GM18873 (cell line): ENCODE measurements at regions not wholly inside any gene's neighbourhood (a gene's known extent, or its start where the extent isn't known, plus 50 kb on each side); places are given as distances from the start of the nearest gene placed in this dataset.
"Not testable (repeated sequence)": the region's sequence is repeated elsewhere in the genome, so short reads cannot be mapped to it uniquely, and the experiment has no call there.

Experiments used
- ATAC-seq: cut with Tn5 transposase; IDR thresholded peaks from one replicate; pipeline ENCODE4 v1.9.1; 2021; ENCODE audit warnings: mild to moderate bottlenecking, moderate library complexity, moderate number of reproducible peaks; ENCODE audit not compliant: unreplicated experiment, low FRiP score

DNA sequence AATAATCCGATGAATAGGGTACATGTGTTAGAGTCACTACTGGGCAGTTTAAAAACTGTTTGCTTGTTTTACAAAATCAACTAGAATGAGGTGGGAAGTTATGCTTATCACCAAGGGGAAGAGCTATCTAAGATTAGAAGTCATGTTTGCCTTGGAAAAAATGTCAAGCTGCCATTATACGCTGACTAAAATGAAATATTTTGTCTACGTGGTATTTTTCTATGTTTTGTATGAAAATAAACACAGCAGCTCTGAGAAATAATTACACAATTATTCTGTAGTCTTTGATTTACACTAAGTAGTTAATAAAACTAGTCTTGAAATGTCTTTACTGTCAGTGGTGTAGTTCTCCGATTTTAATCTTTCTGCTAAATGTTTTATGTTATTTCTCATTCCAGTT, 241.9 kb upstream of the TARS1 start:
- ATAC-seq = no peak

DNA sequence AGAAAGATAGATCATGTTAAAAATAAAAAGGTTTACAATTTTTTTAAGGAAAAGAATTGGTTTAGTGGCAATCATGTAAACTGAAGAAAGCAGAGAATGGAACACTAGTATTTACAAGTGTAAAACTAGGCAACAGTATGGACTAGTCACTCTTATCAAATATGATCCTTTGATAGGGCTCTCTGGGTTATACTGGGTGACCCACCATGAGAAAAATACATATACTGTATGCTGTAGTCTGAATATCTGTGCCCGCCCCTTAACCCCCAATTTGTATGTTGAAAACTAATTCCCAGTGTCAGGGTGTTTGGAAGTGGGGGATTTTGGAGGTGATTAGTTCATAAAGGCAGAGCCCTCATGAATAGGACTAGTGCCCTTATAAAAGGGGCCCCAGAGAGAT, 236.8 kb upstream of the TARS1 start:
- ATAC-seq = no peak

GRCh38 chr5:33205079-33205478, 235.7 kb upstream of the TARS1 start:
- ATAC-seq = no peak

DNA sequence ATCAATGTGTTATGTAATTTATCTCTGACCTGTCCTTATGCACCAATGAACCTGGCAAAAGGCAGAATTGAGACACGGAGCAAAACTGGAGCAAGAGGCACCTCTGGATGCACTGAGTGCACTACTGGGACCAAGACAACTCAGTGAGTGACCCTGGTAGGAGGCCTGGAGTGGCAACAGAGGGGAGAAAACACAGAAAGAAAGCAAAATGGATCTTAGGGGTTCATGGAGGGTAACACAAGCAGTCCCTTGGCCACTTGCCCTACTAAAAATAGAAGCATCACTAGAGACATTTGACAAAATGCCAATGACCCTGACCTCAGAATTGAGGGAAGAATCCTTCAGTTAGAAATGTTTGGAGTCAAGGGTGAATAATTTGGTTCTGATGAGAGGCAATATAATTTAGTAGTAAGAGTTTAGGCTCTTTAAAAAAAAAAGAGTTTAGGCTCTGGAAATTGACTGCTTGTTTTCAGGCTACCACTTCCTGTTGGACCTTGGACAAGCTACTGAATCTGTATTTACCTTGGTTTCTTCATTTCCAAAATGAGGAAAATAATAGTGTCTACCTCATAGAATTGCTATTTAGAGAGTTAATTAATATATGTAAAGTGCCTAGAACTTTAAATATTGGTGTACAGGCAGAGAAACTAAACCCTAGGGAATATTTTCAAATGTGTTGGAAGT, 234.9 kb upstream of the TARS1 start:
- no peak for ATAC-seq

DNA sequence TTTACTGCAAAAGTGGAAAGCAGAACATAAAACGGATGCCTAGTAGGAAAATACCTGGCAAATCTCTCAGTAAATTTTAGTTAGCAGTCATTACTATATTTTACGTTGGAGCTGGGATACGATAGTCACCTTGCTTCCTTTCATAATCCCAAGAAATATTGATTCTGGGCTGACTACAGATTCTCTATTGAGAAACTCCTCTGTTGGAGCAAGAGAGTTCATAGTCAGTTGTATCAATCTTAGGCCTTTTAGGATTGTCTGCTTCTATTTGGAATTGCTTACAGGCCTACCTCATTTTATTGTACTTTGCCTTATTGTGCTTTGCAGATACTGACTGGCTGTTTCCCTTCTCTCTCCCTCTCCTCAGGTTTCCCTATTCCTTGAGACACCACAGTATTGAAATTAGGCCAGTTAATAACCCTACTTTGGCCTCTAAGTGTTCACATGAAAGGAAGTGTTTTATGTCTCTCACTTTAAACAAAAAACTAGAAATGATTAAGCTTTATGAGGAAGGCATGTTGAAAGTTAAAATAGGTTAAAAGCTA, 233.7 kb upstream of the TARS1 start:
- no peak for ATAC-seq

- ATAC-seq = no peak
Observed at GRCh38 chr5:33209252-33209651, 231.5 kb upstream of the TARS1 start.

GRCh38 chr5:33210221-33210620, 230.5 kb upstream of the TARS1 start:
- not testable (repeated sequence) for ATAC-seq

DNA sequence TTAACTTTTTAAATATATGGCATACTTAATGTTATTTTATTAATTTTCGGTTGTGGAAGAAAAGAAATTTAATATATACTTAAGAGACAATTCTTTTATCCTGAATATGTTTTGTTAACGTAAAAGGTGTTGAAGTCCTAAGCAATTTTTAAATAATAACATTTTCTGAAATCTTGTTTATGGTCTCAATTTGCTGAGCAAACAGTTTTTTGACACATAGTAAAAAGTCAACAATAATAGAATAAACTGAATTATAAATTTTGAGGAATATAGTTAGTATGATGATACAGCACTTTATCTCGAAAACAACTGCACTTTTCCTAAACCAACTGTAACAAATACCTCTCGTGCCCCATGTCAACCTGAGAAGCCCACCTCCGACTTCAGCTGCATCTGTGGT, 229.8 kb upstream of the TARS1 start:
- ATAC-seq = no peak

DNA sequence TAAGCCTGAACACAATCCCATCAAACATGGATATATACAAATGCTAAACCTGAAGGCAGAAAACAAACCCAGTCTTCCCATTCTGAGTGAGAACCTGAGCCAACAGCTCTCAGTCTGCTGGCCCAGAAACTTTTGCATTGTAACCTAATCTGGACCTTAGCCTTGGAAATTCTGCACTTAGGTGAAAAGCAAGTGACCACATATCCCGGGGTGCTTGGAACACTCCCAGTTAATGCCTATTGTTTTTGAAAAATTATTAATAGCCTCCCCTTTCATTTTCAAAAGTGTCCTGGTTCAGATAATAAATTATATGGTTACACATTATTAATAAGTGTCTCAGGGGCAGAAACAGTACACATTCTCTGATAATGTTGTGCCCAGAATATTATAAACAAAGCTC, 228.3 kb upstream of the TARS1 start:
- no peak for ATAC-seq

GRCh38 chr5:33212900-33213299, 227.9 kb upstream of the TARS1 start:
- ATAC-seq = no peak

- no peak for ATAC-seq
Observed at GRCh38 chr5:33223563-33224284, 217.0 kb upstream of the TARS1 start.

GRCh38 chr5:33224285-33224961, 216.3 kb upstream of the TARS1 start:
- ATAC-seq = no peak

- ATAC-seq = no peak
Observed at GRCh38 chr5:33227247-33227646, 213.5 kb upstream of the TARS1 start.

DNA sequence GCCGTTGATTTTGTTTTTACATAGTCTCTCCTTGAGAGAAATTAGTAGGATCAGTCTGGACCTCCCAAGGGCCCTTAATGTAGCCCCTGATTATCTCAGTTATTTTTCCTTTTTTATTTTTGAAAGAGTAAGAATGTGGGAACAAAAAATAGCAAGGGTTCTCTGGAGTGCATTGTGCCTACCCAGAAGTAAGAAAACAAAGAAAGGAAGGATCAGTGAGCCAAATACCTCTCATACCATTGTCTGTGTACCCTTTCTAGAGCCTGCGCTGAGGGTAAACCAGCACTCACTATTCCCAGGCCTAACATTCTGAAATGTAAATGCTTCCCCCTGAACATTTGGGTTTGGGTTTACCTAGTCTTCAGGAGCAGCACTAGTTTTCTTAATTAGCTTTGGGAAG, 213.0 kb upstream of the TARS1 start:
- no peak for ATAC-seq

DNA sequence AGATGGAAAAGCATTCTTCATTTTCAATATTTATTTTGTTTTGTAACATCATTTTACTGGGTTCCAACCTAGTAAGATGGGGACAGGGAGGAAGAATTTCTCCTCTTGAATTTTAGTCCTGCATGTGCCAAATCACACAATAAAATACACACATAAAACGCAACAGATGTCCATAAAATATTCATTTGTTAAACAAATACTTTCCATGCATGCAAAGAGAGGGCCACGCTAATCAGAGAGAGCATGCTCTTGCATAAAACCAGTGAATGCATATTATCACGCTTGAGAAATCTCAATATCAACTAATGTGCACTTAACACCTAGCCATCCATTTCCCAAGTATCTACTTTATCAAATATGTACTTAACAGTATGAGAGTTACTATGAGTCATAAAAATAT, 212.6 kb upstream of the TARS1 start:
- no peak for ATAC-seq

- no peak for ATAC-seq
Observed at GRCh38 chr5:33229216-33229615, 211.5 kb upstream of the TARS1 start.

- no peak for ATAC-seq
Observed at GRCh38 chr5:33230467-33231078, 210.2 kb upstream of the TARS1 start.

DNA sequence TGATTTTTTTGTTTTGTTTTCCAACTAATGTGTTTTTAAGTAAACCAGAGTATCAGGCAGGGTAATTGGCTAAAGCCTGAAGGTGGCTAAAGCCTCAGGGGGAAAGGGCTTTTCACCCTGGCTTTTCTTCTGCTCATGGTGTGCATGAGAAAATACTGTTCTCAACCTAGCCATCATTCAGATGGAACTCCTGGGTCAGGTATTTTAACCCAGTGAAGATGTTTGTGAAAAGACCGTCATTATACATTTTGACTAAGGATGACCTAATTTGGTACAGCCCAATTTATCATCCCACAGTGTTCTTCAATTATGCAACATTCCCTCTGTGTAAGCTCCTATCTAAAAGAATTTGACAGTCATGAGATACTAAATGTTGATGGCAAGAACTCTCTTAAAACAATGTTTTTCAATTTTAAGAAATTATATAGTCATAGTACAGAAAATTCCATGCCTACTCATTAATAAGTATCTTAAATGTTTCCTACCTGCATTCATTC, 209.5 kb upstream of the TARS1 start:
- no peak for ATAC-seq

- no peak for ATAC-seq
Observed at GRCh38 chr5:33231935-33232334, 208.8 kb upstream of the TARS1 start.

- ATAC-seq = no peak
Observed at GRCh38 chr5:33232731-33233505, 207.8 kb upstream of the TARS1 start.
